Neuronal stem cell (in vitro differentiated cells): ENCODE measurements at regions not wholly inside any gene's neighbourhood (a gene's known extent, or its start where the extent isn't known, plus 50 kb on each side); places are given as distances from the start of the nearest gene placed in this dataset.

Experiments
- DNase-seq: peaks from one replicate; pipeline ENCODE4 v3.0.0-alpha.2; 2013; ENCODE audit warnings: low spot score
- H2AFZ ChIP-seq: one replicate; pipeline ENCODE4 v1.6.1; 2013; ENCODE audit warnings: mild to moderate bottlenecking, low read length, inconsistent platforms
- H2AK5ac ChIP-seq: 2 replicates; pipeline ENCODE4 v1.6.1; 2013; ENCODE audit warnings: low read depth, mild to moderate bottlenecking, inconsistent platforms, low read length, moderate library complexity, mixed read lengths
- H2BK120ac ChIP-seq: 2 replicates; pipeline ENCODE4 v1.6.1; 2013; ENCODE audit warnings: low read depth, mild to moderate bottlenecking, inconsistent platforms, low read length, moderate library complexity, mixed read lengths
- H2BK12ac ChIP-seq: one replicate; pipeline ENCODE4 v1.6.1; 2013; ENCODE audit warnings: low read length, inconsistent platforms
- H2BK15ac ChIP-seq: 2 replicates; pipeline ENCODE4 v1.6.1; 2013; ENCODE audit warnings: mild to moderate bottlenecking, low read length, inconsistent platforms, mixed read lengths
- H2BK5ac ChIP-seq: one replicate; pipeline ENCODE4 v1.6.1; 2013; ENCODE audit warnings: inconsistent platforms, mild to moderate bottlenecking, low read length, moderate library complexity
- H3K14ac ChIP-seq: one replicate; pipeline ENCODE4 v1.6.1; 2013; ENCODE audit warnings: low read length, inconsistent platforms
- H3K18ac ChIP-seq: 2 replicates; pipeline ENCODE4 v1.6.1; 2013; ENCODE audit warnings: low read length, inconsistent platforms
- H3K23ac ChIP-seq: 2 replicates; pipeline ENCODE4 v1.6.1; 2013; ENCODE audit warnings: low read depth, mild to moderate bottlenecking, mixed read lengths, low read length, inconsistent platforms; ENCODE audit not compliant: poor library complexity
- H3K27ac ChIP-seq: replicated peaks from 3 replicates; pipeline ENCODE4 v1.5.1; 2013; ENCODE audit warnings: low read length, inconsistent platforms
- H3K27me3 ChIP-seq, 3 experiments: 2 replicates each; pipeline ENCODE4 v1.6.1; 2013; ENCODE audit warnings: low read length in 3 of 3, mild to moderate bottlenecking in 2 of 3, inconsistent platforms in 1 of 3, low read depth in 1 of 3, mixed read lengths in 1 of 3, moderate library complexity in 1 of 3; ENCODE audit not compliant: control insufficient read depth in 3 of 3, insufficient read depth in 3 of 3
- H3K36me3 ChIP-seq, 2 donors: replicated peaks in 1 of 2; 2 replicates each; pipeline ENCODE4 v1.6.1; 2013; ENCODE audit warnings: low read length in 2 of 2; ENCODE audit not compliant: control insufficient read depth in 2 of 2, insufficient read depth in 2 of 2
- H3K4ac ChIP-seq: 2 replicates; pipeline ENCODE4 v1.6.1; 2013; ENCODE audit warnings: inconsistent platforms, mild to moderate bottlenecking, low read length, moderate library complexity
- H3K4me1 ChIP-seq, 2 donors: 1 replicate in 1 of 2; 2 replicates in 1 of 2; pipeline ENCODE4 v1.6.1; 2013; ENCODE audit warnings: low read length in 2 of 2, low read depth in 1 of 2; ENCODE audit not compliant: control insufficient read depth in 2 of 2, insufficient read depth in 1 of 2
- H3K4me2 ChIP-seq: one replicate; pipeline ENCODE4 v1.6.1; 2013; ENCODE audit warnings: mild to moderate bottlenecking, low read length, inconsistent platforms; ENCODE audit not compliant: insufficient read depth, poor library complexity, severe bottlenecking
- H3K4me3 ChIP-seq, 2 donors: 2 replicates each; pipeline ENCODE4 v1.5.1; 2013; ENCODE audit warnings: low read length in 2 of 2, mild to moderate bottlenecking in 2 of 2, inconsistent platforms in 1 of 2, moderate library complexity in 1 of 2
- H3K79me1 ChIP-seq: one replicate; pipeline ENCODE4 v1.6.1; 2013; ENCODE audit warnings: low read depth, mild to moderate bottlenecking, inconsistent platforms, low read length, moderate library complexity
- H3K9ac ChIP-seq: one replicate; pipeline ENCODE4 v1.6.1; 2013; ENCODE audit warnings: mild to moderate bottlenecking, low read depth, low read length, inconsistent platforms; ENCODE audit not compliant: poor library complexity
- H3K9me3 ChIP-seq, 2 donors: replicated peaks in 1 of 2; 2 replicates each; pipeline versions ENCODE3 to v1.6.1; 2013; ENCODE audit warnings: low read length in 2 of 2, mild to moderate bottlenecking in 2 of 2, inconsistent platforms in 1 of 2, low read depth in 1 of 2, mixed read lengths in 1 of 2, moderate library complexity in 1 of 2; ENCODE audit not compliant: control insufficient read depth in 2 of 2, insufficient read depth in 1 of 2
- H4K8ac ChIP-seq: one replicate; pipeline ENCODE4 v1.6.1; 2013; ENCODE audit warnings: low read depth, mild to moderate bottlenecking, inconsistent platforms, low read length, moderate library complexity
- H4K91ac ChIP-seq: one replicate; pipeline ENCODE4 v1.6.1; 2013; ENCODE audit warnings: low read length, low read depth, mild to moderate bottlenecking, inconsistent platforms; ENCODE audit not compliant: poor library complexity
- WGBS, 2 donors: extraction: QIAGEN DNeasy Blood & Tissue Kit; methylation state at CpG; one replicate each; pipeline ENCODE4 v1.1.7; 2013; ENCODE audit warnings: missing lambda C conversion rate in 2 of 2, mixed read lengths in 1 of 2; ENCODE audit not compliant: insufficient read length in 2 of 2, insufficient replicate concordance in 1 of 2; ENCODE audit errors: extremely low coverage in 2 of 2; 5-methylcytosine and 5-hydroxymethylcytosine counted together

DNA sequence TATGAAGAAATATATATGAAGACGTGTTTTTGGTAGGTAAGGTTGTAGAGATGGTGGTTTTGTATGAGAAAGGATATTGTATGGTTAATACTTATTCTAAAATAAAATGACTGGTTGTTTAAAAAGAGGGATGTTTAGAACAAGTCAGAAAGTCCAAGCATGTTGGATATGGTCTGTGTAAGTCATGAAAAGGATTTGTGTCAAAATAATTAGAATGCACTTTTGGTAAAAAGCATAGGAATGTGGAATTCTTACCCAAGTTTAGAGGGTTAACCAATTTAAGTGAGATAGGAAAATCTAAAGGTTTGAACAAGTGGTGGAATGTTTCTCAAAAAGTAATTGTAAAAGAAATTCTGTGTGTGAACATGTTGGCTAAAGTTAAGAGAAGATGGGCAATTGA lies 1556.5 kb upstream of the C9orf72 start:
- Histone ChIP-seq H3K14ac (no peak overlapping the region), H3K27ac (no peak overlapping the region), H2AK5ac (no peak overlapping the region), H3K18ac (no peak overlapping the region), H2AFZ (no peak overlapping the region), H3K23ac (no peak overlapping the region), H2BK120ac (no peak overlapping the region), H2BK12ac (no peak overlapping the region), H2BK15ac (no peak overlapping the region), H3K36me3 (no peaks in the 10 kb centered on the region), H3K9me3 (peaks cover 13 to 16% of the 10 kb centered on the region in 2 donors), H3K4me1 (no peaks in the 10 kb centered on the region), H4K91ac (no peak overlapping the region), H3K79me1 (no peaks in the 10 kb centered on the region), H3K4me3 (no peak overlapping the region), H3K9ac (no peak overlapping the region), H2BK5ac (no peak overlapping the region), H3K4me2 (no peak overlapping the region), H3K27me3 (no peaks in the 10 kb centered on the region), H3K4ac (no peak overlapping the region), H4K8ac (no peak overlapping the region)
- peak; percentile 31 for DNase-seq
- 100% methylated on average over 1 of the region's 1 CpG for WGBS, 2 donors

DNA sequence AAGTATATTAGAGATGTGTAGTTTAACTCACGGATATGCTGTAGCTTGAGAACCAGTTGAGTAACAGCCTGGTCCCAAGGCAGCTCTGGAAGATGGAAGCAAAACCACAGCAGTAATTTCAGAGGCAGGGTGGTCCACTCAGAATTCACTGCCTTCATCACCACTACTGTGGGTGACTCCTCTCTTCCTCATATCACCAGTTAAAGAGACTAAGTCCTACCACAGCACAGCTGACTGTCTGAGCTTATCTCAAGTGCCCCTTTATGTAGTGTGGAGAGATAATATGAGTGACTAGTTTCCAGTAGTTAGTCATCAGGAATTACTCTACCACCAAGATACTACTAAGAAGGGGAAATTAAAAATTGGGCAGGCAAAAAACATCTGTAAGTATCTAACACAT lies 1571.2 kb upstream of the C9orf72 start:
- H3K4me3 ChIP-seq = no peak overlapping the region
- no peak overlapping the region for H2BK120ac ChIP-seq
- no peak overlapping the region for H2BK15ac ChIP-seq
- H2AFZ ChIP-seq = no peak overlapping the region
- no peak overlapping the region for H3K27ac ChIP-seq
- no peak overlapping the region for H3K4ac ChIP-seq
- no peak for DNase-seq
- no peak overlapping the region for H3K14ac ChIP-seq
- H2BK12ac ChIP-seq = no peak overlapping the region
- no peak overlapping the region for H4K91ac ChIP-seq
- no peak overlapping the region for H2BK5ac ChIP-seq
- H2AK5ac ChIP-seq = no peak overlapping the region
- H3K27me3 ChIP-seq = no peaks in the 10 kb centered on the region
- H3K18ac ChIP-seq = no peak overlapping the region
- no peak overlapping the region for H3K4me2 ChIP-seq
- no peak overlapping the region for H4K8ac ChIP-seq
- peaks cover 0 to 2% of the 10 kb centered on the region in 2 donors for H3K9me3 ChIP-seq
- H3K23ac ChIP-seq = no peak overlapping the region
- no peak overlapping the region for H3K9ac ChIP-seq
- H3K79me1 ChIP-seq = no peaks in the 10 kb centered on the region
- WGBS, 2 donors = no CpG with 5 or more reads among the region's 1 CpG
- no peaks in the 10 kb centered on the region for H3K4me1 ChIP-seq
- H3K36me3 ChIP-seq = no peaks in the 10 kb centered on the region

DNA sequence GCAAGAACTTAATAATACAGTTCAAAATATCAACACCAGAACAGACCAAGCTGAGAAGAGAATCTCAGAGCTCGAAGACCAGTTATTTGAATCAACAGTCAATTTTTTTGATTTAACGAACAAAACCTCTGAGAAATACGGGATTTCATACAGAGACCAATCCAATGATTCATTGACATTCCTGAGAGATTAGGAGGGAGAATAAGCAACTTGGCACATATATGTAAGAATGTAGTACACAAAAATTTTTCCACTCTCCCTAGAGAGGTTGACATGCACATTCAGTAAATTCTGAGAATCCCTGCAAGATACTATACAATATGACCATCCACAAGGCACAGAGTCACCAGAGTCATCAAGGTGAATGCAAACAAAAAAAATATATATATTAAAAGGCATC lies 1577.3 kb upstream of the C9orf72 start:
- Histone ChIP-seq H2AK5ac (no peak overlapping the region), H3K36me3 (no peaks in the 10 kb centered on the region), H2BK12ac (no peak overlapping the region), H2AFZ (no peak overlapping the region), H3K14ac (no peak overlapping the region), H3K4me1 (no peaks in the 10 kb centered on the region), H3K79me1 (no peaks in the 10 kb centered on the region), H3K9ac (no peak overlapping the region), H3K27ac (no peak overlapping the region), H2BK120ac (no peak overlapping the region), H3K4me2 (no peak overlapping the region), H3K9me3 (no peaks in the 10 kb centered on the region), H4K91ac (no peak overlapping the region), H3K18ac (no peak overlapping the region), H3K4ac (no peak overlapping the region), H2BK5ac (no peak overlapping the region), H3K4me3 (no peak overlapping the region), H2BK15ac (no peak overlapping the region), H4K8ac (no peak overlapping the region), H3K27me3 (no peaks in the 10 kb centered on the region), H3K23ac (no peak overlapping the region)
- DNase-seq = no peak
- WGBS, 2 donors = no CpG with 5 or more reads among the region's 3 CpGs

DNA sequence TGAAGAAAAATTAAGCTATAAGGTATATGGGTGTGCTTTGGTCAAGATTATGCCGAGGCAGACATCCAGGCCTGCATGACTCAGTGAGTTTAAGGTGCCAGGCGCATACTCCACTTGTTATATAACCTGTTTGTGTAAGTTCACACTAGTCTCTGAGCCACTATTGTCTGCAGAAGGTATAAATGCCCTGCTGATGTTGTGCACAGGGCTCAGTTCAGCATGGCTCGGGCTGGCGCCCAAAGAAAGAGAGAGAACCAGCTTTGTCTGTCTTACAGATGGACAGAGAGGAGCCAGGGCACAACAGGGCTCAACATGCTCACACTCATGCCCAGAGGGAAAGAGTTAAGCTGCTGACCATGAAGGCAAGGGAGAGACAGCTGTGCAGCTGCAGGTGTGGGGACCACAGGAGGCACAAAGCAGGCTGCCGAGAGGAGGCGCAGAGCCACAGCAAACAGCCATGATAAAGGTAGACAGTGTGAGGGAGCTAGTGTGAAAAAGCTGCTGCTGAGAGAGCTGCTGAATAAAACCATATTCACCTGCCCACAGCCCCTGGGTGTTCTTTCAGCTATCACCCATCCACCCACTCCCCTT lies 1587.6 kb upstream of the C9orf72 start:
- Histone ChIP-seq H3K4ac (no peak overlapping the region), H3K27me3 (no peaks in the 10 kb centered on the region), H2BK15ac (no peak overlapping the region), H3K4me3 (no peak overlapping the region), H3K9ac (no peak overlapping the region), H2AFZ (peak overlapping the region; percentile 6), H3K18ac (no peak overlapping the region), H2BK120ac (no peak overlapping the region), H3K14ac (no peak overlapping the region), H4K8ac (peak overlapping the region; percentile 82), H3K4me1 (peaks cover 0 to 4% of the 10 kb centered on the region in 2 donors), H3K36me3 (no peaks in the 10 kb centered on the region), H2AK5ac (no peak overlapping the region), H2BK12ac (no peak overlapping the region), H4K91ac (no peak overlapping the region), H2BK5ac (peak overlapping the region; percentile 60), H3K23ac (no peak overlapping the region), H3K4me2 (no peak overlapping the region), H3K9me3 (no peaks in the 10 kb centered on the region), H3K79me1 (no peaks in the 10 kb centered on the region), H3K27ac (no peak overlapping the region)
- no peak for DNase-seq
- WGBS, 2 donors = no CpG with 5 or more reads among the region's 6 CpGs
